GM12878 (cell line): ENCODE measurements at regions not wholly inside any gene's neighbourhood (a gene's known extent, or its start where the extent isn't known, plus 50 kb on each side); places are given as distances from the start of the nearest gene placed in this dataset. TPM values are rescaled to one million over a fixed set of nuclear protein-coding genes. Genes with fewer than 3 reads are reported as not detected.

ENCODE experiments used
- small RNA-seq: library from RNA; depleted of rRNA; stranded (forward); fragments of <200 nt; gene quantifications from one replicate; pipeline ENCODE3, GENCODE V24; 2014

Small RNA genes lying in the stretch of these regions (small RNA-seq; reads per million reads assigned to genes)
- not detected for gene RF00017
- not detected for gene RNU4-90P
